OCI-LY7 (cell line): ENCODE measurements at regions not wholly inside any gene's neighbourhood (a gene's known extent, or its start where the extent isn't known, plus 50 kb on each side); places are given as distances from the start of the nearest gene placed in this dataset.

Experiments
- BruUV-seq: library from RNA; stranded (reverse); fragments of 400-500 nt; replicated peaks from 2 replicates; lab custom pipeline; 2021; lab: Mats Ljungman, UMichigan
- CTCF ChIA-PET: fragments of 300-600 bp; sonication (Branson Sonifier 250); formaldehyde crosslinking; loops from one replicate; lab custom pipeline; 2022; ENCODE audit warnings: antibody characterized with exemption; ENCODE audit not compliant: unreplicated experiment; lab: Charles Lee
- POLR2A ChIA-PET: fragments of 300-600 bp; sonication (Branson Sonifier 250); formaldehyde crosslinking; loops from one replicate; lab custom pipeline; 2022; ENCODE audit warnings: antibody characterized with exemption; lab: Charles Lee
- DNase-seq: peaks from one replicate; pipeline ENCODE4 v3.0.0-alpha.2; 2015; ENCODE audit warnings: low spot score
- H2AFZ ChIP-seq: fragments of 200-600 bp; sonication (generic), shearing (Covaris generic); 2 replicates; pipeline ENCODE4 v1.6.1; 2014; ENCODE audit warnings: mild to moderate bottlenecking, antibody characterized with exemption, low read length, moderate library complexity
- H3K27ac ChIP-seq: fragments of 200-600 bp; sonication (generic); 2 replicates; pipeline ENCODE4 v1.5.1; 2014; ENCODE audit warnings: mixed run types, low read depth, mild to moderate bottlenecking, moderate library complexity, low read length, inconsistent platforms; ENCODE audit not compliant: poor library complexity, severe bottlenecking
- H3K36me3 ChIP-seq: fragments of 200-600 bp; sonication (generic); 2 replicates; pipeline ENCODE4 v1.6.1; 2014; ENCODE audit warnings: mild to moderate bottlenecking, antibody characterized with exemption, low read length, moderate library complexity, mixed read lengths; ENCODE audit not compliant: insufficient read depth
- H3K4me1 ChIP-seq: fragments of 200-600 bp; sonication (generic); 2 replicates; pipeline ENCODE4 v1.5.1; 2014; ENCODE audit warnings: mild to moderate bottlenecking, low read length; ENCODE audit not compliant: insufficient read depth, poor library complexity, severe bottlenecking
- H3K4me2 ChIP-seq: fragments of 200-600 bp; sonication (generic); 2 replicates; pipeline ENCODE4 v1.6.1; 2014; ENCODE audit warnings: mild to moderate bottlenecking, low read length
- H3K4me3 ChIP-seq: fragments of 200-600 bp; sonication (generic); 2 replicates; pipeline ENCODE4 v1.5.1; 2014; ENCODE audit warnings: mild to moderate bottlenecking, low read depth, low read length; ENCODE audit not compliant: poor library complexity, severe bottlenecking
- H3K79me2 ChIP-seq: fragments of 200-600 bp; sonication (generic); 2 replicates; pipeline ENCODE4 v1.6.1; 2016; ENCODE audit warnings: low read depth, mild to moderate bottlenecking, low read length, moderate library complexity, mixed read lengths; ENCODE audit not compliant: insufficient read depth
- H3K9me2 ChIP-seq: fragments of 200-600 bp; sonication (generic); 2 replicates; pipeline ENCODE4 v1.6.1; 2016; ENCODE audit warnings: mild to moderate bottlenecking, low read length, mixed read lengths; ENCODE audit not compliant: insufficient read depth
- H3K9me3 ChIP-seq: fragments of 200-600 bp; sonication (generic); 2 replicates; pipeline ENCODE4 v1.6.1; 2014; ENCODE audit warnings: mild to moderate bottlenecking, mixed run types, low read length, mixed read lengths
- H4K20me1 ChIP-seq: fragments of 200-600 bp; sonication (generic); 2 replicates; pipeline ENCODE4 v1.6.1; 2014; ENCODE audit warnings: mild to moderate bottlenecking, antibody characterized with exemption, low read length, moderate library complexity, mixed read lengths; ENCODE audit not compliant: insufficient read depth
- EZH2phosphoT487 ChIP-seq: fragments of 200-600 bp; sonication (generic); IDR thresholded peaks from 2 replicates; pipeline ENCODE4 v1.6.1; 2018; ENCODE audit warnings: low read depth, borderline replicate concordance, mild to moderate bottlenecking, mixed run types, antibody characterized with exemption, low read length, moderate library complexity, mixed read lengths
- intact Hi-C: fragments of 100-400 bp; cut with micrococcal nuclease; formaldehyde crosslinking; loops from one replicate; pipeline ENCODE4 v1.10.0; 2022; ENCODE audit not compliant: unreplicated experiment
- TF ChIP-seq, protein P1 (sequence below): fragments of 200-600 bp; sonication (generic); conservative IDR thresholded peaks from 2 replicates; pipeline ENCODE4 v1.5.1; 2014; ENCODE audit warnings: mild to moderate bottlenecking, antibody characterized with exemption, low read length, moderate library complexity, mixed read lengths

DNA sequence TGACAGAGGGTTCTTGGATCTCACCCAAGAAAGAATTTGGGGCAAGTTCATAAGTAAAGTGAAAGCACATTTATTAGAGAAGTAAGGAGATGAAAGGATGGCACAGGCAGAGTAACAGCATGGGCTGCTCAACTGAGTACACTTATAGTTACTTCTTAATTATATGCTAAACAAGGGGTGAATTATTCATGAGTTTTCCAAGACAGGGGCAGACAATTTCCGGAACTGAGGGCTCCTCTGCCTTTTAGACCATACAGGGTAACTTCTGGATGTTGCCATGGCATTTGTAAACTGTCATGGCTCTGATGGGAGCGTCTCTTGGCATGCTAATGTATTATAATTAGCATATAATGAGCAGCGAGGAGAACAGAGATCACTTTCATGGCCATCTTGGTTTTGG lies 221.2 kb upstream of the STT3B start:
- no peak for DNase-seq
- no TSS peak for BruUV-seq
- intact Hi-C loops = no loop called here
- Histone ChIP-seq H3K4me1 (peaks cover 12% of the 10 kb centered on the region), H3K36me3 (no peaks in the 10 kb centered on the region), H4K20me1 (no peaks in the 10 kb centered on the region), H3K4me3 (no peak overlapping the region), H3K79me2 (no peaks in the 10 kb centered on the region), H3K27ac (no peak overlapping the region), H3K9me3 (peaks cover 9% of the 10 kb centered on the region; the same call in 1 of the 2 replicates), H2AFZ (no peak overlapping the region), H3K9me2 (no peaks in the 10 kb centered on the region), H3K4me2 (no peak overlapping the region)
- no peak for TF ChIP-seq EZH2phosphoT487
- TF ChIP-seq, protein P1, sequence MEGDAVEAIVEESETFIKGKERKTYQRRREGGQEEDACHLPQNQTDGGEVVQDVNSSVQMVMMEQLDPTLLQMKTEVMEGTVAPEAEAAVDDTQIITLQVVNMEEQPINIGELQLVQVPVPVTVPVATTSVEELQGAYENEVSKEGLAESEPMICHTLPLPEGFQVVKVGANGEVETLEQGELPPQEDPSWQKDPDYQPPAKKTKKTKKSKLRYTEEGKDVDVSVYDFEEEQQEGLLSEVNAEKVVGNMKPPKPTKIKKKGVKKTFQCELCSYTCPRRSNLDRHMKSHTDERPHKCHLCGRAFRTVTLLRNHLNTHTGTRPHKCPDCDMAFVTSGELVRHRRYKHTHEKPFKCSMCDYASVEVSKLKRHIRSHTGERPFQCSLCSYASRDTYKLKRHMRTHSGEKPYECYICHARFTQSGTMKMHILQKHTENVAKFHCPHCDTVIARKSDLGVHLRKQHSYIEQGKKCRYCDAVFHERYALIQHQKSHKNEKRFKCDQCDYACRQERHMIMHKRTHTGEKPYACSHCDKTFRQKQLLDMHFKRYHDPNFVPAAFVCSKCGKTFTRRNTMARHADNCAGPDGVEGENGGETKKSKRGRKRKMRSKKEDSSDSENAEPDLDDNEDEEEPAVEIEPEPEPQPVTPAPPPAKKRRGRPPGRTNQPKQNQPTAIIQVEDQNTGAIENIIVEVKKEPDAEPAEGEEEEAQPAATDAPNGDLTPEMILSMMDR = no peak
- ChIA-PET CTCF (no interaction called here), POLR2A (no interaction called here)

GRCh38 chr3:31312400-31312799 lies 220.3 kb upstream of the STT3B start:
- Histone ChIP-seq H3K9me2 (no peaks in the 10 kb centered on the region), H3K36me3 (no peaks in the 10 kb centered on the region), H3K27ac (no peak overlapping the region), H3K4me1 (peaks cover 12% of the 10 kb centered on the region), H2AFZ (no peak overlapping the region), H4K20me1 (no peaks in the 10 kb centered on the region), H3K79me2 (no peaks in the 10 kb centered on the region), H3K4me2 (no peak overlapping the region), H3K9me3 (peaks cover 9% of the 10 kb centered on the region; the same call in 1 of the 2 replicates), H3K4me3 (no peak overlapping the region)
- TF ChIP-seq EZH2phosphoT487 = no peak
- TF ChIP-seq, protein P1 = no peak
- BruUV-seq = no TSS peak
- POLR2A ChIA-PET = interaction anchor here (0.5 kb wide), 1 partner anchor 300 kb away, joined by 3 read pairs; no protein-coding TSS in a partner anchor
- CTCF ChIA-PET = no interaction called here
- no peak for DNase-seq
- intact Hi-C loops = no loop called here

GRCh38 chr3:31314258-31314657 lies 218.5 kb upstream of the STT3B start:
- Histone ChIP-seq H3K4me3 (no peak overlapping the region), H4K20me1 (no peaks in the 10 kb centered on the region), H2AFZ (no peak overlapping the region), H3K79me2 (no peaks in the 10 kb centered on the region), H3K4me1 (peaks cover 3% of the 10 kb centered on the region), H3K27ac (no peak overlapping the region), H3K9me2 (no peaks in the 10 kb centered on the region), H3K9me3 (peaks cover 9% of the 10 kb centered on the region; the same call in 1 of the 2 replicates), H3K36me3 (no peaks in the 10 kb centered on the region), H3K4me2 (no peak overlapping the region)
- TF ChIP-seq, protein P1 = no peak
- no peak for TF ChIP-seq EZH2phosphoT487
- CTCF ChIA-PET = no interaction called here
- intact Hi-C loops = no loop called here
- no TSS peak for BruUV-seq
- DNase-seq = no peak
- POLR2A ChIA-PET = no interaction called here
